H1 (cell line): ENCODE measurements at regions not wholly inside any gene's neighbourhood (a gene's known extent, or its start where the extent isn't known, plus 50 kb on each side); places are given as distances from the start of the nearest gene placed in this dataset.

ENCODE experiments used
- BRCA1 ChIP-seq: IDR thresholded peaks from 2 replicates; pipeline ENCODE4 v1.6.1; 2012; ENCODE audit warnings: low read depth, low read length, improper control_type of control experiment
- SIX5 ChIP-seq: IDR thresholded peaks from 2 replicates; pipeline ENCODE4 v1.6.1; 2011; ENCODE audit warnings: mild to moderate bottlenecking, low read depth, low read length

GRCh38 chr6:140849456-140849855 lies 1283.3 kb upstream of the GJE1 start (continued):
- TF ChIP-seq SIX5 (no peak), BRCA1 (no peak)
